NCI-H460 (cell line): ENCODE measurements at regions not wholly inside any gene's neighbourhood (a gene's known extent, or its start where the extent isn't known, plus 50 kb on each side); places are given as distances from the start of the nearest gene placed in this dataset.
"Not testable (repeated sequence)": the region's sequence is repeated elsewhere in the genome, so short reads cannot be mapped to it uniquely, and the experiment has no call there.

Experiments used
- DNase-seq: peaks from one replicate; pipeline ENCODE4 v3.0.0-alpha.2; 2016; ENCODE audit warnings: low read depth; ENCODE audit errors: extremely low read depth

- DNase-seq: no peak
Measured at GRCh38 chr13:62168891-62169290, 753.2 kb upstream of the PCDH20 start.

GRCh38 chr13:62167650-62168172, 752.1 kb upstream of the PCDH20 start:
- no peak for DNase-seq

- no peak for DNase-seq
Measured at GRCh38 chr13:62162860-62163259, 747.2 kb upstream of the PCDH20 start.

GRCh38 chr13:62158520-62158919, 742.9 kb upstream of the PCDH20 start:
- DNase-seq: no peak

- DNase-seq: not testable (repeated sequence)
Measured at GRCh38 chr13:62151724-62152123, 736.1 kb upstream of the PCDH20 start.

- DNase-seq: no peak
Measured at GRCh38 chr13:62142048-62142447, 726.4 kb upstream of the PCDH20 start.

- no peak for DNase-seq
Measured at GRCh38 chr13:62139597-62139996, 723.9 kb upstream of the PCDH20 start.

- no peak for DNase-seq
Measured at GRCh38 chr13:62137629-62138405, 722.2 kb upstream of the PCDH20 start.

GRCh38 chr13:62131604-62132003, 716.0 kb upstream of the PCDH20 start:
- no peak for DNase-seq

GRCh38 chr13:62130062-62130970, 714.7 kb upstream of the PCDH20 start:
- no peak for DNase-seq

- no peak for DNase-seq
Measured at GRCh38 chr13:62129000-62129551, 713.4 kb upstream of the PCDH20 start.

- no peak for DNase-seq
Measured at GRCh38 chr13:62126400-62126799, 710.8 kb upstream of the PCDH20 start.

GRCh38 chr13:62125451-62125850, 709.8 kb upstream of the PCDH20 start:
- DNase-seq: no peak

- DNase-seq: no peak
Measured at GRCh38 chr13:62123409-62123808, 707.8 kb upstream of the PCDH20 start.

- no peak for DNase-seq
Measured at GRCh38 chr13:62122434-62122833, 706.8 kb upstream of the PCDH20 start.

GRCh38 chr13:62119739-62120700, 704.4 kb upstream of the PCDH20 start:
- DNase-seq: peak; percentile 16

GRCh38 chr13:62115831-62116230, 700.2 kb upstream of the PCDH20 start:
- no peak for DNase-seq

- no peak for DNase-seq
Measured at GRCh38 chr13:62113179-62113578, 697.5 kb upstream of the PCDH20 start.

- DNase-seq: no peak
Measured at GRCh38 chr13:62110079-62110478, 694.4 kb upstream of the PCDH20 start.

GRCh38 chr13:62104136-62104535, 688.5 kb upstream of the PCDH20 start:
- DNase-seq: not testable (repeated sequence)
